NCI-H2171 treated with DMSO at 0.1 percent for 48 hours (cell line): ENCODE measurements at regions not wholly inside any gene's neighbourhood (a gene's known extent, or its start where the extent isn't known, plus 50 kb on each side); places are given as distances from the start of the nearest gene placed in this dataset.

Experiments
- DNase-seq: peaks from one replicate; lab custom pipeline; 2025; lab: John Stamatoyannopoulos, UW

DNA sequence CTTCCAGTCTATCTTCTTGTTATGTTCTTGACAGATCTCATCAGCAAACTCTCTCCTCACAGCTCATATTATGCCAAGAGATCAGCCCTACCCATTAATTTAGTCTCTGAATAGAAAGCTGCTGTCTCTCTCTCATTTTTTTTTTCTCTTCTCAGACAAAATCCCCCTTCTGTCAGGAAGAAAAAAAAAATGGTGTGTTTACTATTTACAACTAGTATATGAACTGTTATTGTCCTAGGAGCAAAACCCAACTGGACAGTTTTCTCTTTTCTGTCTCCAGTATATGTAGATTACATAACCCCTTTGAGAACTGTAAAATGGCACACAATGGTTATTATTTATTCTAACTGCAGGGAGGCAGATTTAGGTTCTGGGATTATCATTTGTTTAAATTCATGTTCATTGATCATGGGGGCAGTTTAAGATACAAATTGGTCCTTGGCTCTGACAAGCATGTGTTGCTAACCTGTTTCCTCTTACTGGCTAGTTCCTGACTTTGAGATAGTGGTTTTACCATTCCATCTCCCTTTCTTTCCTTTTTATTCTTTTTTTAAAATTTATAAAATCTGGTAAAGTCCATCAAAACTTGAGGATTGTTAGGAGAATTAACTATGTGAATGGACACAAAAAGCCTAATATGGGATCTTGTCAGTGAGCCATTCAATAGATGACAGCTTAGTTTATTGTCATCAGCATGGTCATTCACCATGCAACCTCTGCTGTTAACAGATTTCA lies 210.0 kb upstream of the PAPPA start:
- no peak for DNase-seq

DNA sequence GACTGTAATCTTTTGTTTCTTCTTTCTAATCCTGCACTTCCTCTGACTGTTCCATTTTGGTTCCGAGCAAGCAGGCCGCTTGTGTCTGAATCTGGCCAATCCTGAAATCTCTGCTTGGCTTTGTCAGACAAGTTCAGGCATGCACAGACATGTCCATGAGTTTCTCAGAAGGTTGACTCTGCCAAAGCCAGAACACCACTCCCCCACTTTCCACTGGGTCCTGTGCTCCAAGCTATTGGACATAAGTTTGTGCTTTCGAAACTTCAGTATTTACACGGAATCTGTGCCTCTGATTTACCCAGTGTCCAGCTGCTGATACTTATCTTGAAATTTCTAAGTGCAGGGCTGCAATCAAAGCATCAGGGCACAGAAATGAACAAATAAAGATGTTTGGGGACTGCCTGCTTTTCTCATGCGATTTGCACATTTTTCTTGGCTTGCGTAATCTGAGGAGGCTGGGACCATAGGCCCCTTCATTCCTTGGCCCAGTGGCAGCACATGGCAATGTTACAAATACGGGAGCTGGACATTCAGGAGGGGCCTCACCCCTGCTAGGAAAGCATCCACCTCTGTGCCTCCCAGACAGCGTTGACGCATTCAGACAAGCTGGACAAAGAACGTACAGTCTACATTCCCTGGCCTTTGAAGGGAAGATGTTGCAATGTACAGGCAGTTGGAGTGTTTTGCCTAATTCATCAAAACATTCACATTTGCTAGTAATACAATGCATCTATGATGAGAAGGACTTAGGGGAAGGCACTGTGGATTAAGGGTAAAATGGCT lies 209.2 kb upstream of the PAPPA start:
- DNase-seq = peak; percentile 12

DNA sequence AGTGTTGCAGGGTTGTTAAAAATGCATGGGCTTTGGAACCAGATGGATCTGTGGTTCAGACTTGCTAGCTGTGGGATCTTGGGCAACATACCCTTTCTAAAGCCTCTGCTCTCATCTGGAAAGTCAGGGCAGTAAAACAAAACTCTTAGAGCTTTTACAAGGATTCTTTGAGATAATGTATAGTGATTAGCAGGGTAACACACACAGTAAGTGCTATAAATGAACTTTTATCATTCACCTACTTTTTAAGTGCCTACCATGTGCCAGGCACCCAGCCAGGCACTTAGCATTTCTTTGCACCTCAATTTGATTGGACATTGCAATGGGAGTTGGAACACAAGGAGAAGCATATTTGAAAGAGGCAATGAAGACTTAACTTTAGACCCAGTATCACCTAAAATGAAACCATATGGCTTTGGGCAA lies 208.6 kb upstream of the PAPPA start:
- DNase-seq = no peak

DNA sequence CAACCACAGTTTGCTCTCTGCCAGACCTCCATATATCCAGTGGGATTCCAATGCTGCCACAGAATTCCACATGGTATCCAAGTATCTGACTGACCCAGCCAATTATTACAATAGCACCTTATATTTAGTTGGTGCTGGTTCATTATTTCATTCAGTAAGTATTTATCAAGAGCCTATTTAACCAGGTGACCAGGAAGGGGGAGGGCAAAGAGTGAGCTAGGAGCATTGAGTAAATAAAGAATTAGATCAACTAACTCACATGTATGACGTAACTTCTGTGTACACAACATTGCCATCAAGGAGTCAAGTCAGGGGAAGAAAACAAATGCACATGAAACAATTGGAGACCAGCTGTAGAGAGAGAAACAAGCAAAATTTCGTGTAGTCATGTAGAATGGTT lies 207.1 kb upstream of the PAPPA start:
- no peak for DNase-seq

DNA sequence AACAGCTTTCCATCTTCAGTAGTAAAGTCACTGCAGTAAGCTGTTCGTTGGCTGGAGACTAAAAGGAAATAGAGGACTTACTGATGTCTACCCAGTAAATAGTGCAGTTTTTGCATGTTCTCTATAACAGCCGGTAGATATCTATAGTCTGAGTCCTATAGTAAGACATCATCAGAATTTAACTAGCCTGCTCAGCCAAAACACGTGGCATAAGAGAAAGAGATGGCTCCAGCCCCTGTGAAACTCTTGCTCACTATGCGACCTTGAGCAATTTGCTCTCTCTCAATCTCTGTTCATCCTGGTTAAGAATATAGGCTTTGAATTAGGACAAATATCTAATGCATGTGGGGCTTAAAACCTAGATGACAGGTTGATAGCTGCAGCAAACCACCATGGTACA lies 201.6 kb upstream of the PAPPA start:
- no peak for DNase-seq

DNA sequence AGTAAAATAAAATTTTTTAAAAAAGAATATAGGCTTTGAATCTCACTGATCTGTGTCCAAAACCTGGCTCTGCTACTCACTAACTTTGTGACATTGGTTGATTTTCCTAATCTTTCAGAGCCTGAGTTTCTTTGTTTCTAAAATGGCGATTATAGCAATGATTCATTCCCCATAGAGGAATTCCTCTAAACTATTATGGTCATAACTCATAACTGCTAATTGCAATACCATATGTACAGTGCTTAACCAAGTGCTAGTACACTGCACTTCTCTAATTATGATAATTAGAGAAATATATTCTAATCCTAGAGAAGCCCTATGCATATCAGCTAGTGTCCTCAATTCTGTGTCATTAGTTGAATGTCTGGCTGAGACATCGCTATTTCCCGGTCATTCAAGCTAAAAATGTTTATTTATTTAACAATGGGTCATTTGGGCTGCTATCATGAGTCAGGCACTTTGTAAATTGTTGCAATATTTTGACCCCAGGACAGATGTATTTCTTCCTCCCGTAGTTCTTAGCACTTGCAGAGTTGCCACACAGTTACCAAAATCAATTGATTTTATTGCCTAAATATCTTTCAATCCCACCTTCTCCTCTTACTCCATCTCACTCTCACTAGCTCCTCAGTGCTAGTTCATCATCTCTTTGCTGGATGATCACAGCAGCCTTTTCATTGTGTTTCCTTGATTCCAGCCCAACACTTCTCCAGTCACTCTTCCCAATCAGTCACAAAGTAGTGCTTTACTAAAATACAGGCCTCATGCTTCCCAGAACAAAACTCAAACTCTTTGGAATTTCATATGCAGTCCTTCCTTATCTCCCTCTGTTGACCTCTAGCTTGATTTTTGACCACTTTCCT lies 200.9 kb upstream of the PAPPA start:
- no peak for DNase-seq

DNA sequence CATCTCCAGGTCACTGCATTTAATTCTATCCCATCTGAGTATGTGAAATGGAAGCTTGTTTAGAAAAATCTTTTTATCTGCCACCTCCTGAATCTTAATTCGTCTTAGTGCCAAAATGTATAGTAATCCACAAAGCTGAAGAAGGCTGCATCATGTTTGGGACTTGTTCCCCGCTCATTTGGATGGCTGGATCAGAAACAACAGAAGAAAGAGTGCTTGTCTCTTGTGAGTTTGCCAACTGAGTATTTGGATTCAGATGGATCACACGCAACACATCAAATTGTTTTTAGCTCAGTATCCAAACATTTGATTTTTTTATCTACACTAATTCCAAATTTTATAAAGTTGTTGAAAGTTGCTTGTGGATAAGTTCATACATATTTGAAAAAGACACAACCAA lies 197.2 kb upstream of the PAPPA start:
- no peak for DNase-seq

DNA sequence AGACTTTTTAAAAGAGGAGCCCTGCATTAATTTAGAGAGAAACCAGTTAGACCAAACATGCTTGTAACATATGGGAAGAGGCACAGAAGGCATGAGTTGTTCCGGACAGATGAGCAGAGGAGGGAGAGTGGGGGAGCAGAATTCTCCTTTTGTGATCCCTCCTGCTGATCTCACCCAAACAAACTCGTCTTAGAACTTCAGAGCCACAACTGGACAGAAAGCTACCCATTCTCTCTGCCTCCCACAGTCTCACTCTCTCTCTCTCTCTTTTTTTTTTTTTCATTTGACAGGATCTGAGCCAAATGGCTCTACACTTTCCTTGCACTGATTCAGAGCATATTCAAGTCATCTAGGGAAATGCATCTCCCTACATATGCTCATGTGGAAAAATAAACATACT lies 196.0 kb upstream of the PAPPA start:
- DNase-seq = peak; percentile 24

DNA sequence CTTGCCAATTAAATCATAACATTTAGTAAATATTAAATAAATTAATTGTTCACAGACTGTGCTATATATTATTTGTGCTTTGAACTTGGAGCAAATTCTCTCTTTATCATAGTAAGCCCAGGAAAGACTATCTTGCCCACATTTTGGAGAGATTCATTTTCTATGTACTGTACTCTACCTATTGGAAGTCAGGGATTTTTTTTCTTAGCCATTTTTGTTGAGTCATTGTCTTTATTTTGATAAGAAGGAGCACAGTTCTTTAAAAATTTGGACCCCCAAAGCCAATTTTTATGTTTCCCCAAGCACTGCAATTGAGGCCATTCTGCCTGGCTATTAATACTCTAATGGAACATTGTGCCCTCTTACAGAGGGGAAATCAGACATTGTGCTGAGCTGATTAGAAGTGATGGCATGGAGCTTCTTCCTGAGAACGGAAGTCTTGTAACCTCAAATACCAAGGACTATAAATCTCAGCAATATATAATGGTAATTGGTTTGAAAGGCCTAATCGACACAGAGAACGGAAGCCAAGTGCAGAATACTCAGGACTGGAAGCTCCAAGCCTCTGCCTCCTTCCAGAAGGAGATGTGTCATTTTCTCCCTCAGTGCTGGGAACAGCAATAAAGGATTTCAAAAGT lies 188.8 kb upstream of the PAPPA start:
- DNase-seq = no peak

DNA sequence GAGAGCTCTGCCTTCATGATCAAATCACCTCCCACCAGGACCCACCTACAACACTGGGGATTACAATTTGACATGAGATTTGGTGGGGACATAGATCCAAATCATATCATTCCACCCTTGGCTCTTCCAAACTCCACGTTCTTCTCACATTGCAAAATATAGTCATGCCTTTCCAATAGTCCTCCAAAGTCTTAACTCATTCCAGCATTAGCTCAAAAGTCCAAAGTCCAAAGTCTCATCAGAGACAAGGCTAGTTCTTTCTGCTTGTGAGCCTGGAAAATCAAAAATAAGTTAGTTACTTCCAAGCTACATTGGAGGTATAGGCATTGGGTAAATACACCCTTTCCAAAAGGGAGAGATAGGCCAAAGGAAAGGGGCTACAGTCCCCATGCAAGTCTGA lies 186.9 kb upstream of the PAPPA start:
- no peak for DNase-seq

DNA sequence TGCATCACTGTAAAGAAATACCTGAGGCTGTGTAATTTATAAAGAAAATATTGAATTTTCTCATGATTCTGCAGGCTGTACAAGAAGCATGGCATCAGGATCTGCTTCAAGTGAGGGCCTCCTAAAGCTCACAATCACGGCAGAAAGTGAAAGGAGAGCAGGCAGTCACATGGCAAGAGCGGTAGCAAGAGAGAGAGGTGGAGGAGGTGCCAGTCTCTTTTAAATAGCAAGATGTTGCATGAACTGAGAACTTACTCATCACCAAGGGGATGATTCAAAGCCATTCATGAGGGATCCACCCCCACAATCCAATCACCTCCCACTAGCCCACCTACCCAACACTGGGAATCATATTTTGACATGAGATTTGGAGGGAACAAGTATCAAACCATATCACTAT lies 184.5 kb upstream of the PAPPA start:
- no peak for DNase-seq

DNA sequence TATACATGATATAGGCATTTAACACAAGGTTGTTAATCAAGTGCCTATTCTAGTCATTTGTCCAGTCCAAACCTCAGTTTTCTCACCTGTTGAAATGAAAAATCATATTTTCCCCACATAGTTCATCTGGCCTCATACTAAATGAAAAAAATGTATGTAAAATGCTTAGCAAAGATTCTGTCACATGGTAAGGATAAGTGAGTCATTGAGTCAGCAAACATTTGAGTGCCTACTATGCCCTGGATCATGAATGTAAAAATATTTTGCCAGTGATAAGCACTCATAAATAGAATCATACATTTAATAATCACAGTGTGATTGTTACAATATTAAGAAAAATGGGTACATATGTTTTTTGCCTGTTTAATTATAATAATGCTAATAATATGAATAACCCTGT lies 181.2 kb upstream of the PAPPA start:
- DNase-seq = no peak

DNA sequence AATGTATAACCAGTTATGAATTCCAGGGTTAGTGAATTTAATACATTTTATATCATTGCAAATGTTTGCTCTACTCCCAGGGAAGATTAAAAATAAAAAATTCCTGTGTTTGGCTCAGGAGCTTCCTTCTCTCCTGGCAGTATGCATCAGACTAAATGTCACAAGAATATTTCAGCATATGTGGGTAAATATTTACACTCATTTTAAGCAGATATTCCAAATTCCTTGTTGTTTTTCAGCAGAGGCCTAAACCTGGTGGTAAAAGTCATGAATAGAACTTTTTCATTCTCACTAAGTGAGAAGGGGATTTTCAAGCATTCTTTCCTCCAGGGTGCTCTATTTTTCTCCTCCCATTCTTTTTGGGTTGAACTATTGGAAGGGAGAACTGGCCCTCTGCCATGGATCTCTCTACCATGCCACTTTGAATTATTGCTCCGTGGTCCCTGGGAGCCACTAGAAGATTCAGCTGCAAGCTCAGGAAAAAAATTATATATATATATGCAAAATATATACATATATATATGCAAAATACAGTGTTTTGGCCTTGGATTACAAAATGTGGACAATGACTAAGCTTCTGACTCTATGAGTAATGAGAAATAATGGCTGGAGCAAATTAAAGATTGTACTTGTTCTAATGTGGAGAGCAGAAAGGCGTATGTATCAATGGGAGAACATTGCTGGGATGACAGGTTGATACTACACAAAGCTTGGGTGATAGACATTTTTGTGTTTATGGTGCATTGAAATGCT lies 180.6 kb upstream of the PAPPA start:
- no peak for DNase-seq

DNA sequence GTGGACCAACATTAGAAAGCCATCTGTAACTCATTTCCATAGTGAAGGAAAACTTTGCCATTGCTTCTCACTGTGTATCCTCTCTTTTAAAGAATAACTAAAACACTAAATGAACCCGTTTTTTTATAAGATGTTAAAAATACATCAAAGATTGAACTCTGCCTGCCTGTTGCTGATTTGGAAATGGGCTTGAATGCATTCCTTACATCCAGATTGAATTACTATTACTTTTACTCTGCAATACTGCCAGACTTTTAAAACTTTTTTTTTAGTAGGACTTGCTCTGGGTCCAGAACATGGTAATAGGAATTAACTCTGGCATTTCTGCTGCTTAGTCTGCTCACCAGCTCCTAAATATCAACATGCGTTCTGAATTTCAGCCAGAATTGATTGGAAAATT lies 176.8 kb upstream of the PAPPA start:
- no peak for DNase-seq

DNA sequence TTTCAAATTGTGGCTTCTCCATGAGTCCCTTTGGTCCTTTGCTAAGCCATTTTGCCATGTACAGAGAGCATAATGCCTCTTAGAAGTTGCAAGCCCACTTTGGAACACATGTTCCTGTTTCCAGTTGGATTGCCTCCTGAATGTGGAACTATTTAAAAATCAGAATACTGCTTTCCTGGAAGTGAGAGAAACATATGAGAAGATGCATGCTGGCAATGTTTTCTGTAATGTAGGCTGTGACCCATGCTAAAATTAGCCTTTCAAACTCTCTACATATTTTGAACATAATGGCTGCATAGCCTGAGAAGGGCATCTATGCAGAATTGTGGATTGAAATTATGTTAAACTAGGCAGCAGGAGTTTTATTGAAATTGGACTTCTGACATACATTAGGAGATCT lies 175.5 kb upstream of the PAPPA start:
- DNase-seq = no peak

DNA sequence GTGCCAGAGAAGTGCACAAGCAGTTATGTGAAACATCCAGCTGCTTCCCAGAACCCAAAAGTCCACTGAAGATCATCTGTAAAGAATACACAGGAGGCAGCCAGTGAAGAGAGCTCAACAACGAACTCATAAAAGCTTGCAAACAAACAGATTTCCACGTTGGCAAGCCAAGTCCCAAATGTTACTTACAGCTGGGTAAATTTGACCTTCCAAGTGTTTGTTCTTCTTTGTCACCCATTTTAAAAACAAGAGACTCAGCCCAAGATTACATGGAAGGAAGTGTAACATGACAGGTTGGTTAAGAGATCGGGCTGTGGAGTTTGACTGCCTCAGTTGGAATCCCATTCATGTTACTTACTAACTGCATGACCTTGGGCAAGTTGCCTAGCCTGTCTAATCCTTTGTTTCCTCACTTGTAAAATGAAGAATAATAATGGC lies 174.9 kb upstream of the PAPPA start:
- DNase-seq = no peak

DNA sequence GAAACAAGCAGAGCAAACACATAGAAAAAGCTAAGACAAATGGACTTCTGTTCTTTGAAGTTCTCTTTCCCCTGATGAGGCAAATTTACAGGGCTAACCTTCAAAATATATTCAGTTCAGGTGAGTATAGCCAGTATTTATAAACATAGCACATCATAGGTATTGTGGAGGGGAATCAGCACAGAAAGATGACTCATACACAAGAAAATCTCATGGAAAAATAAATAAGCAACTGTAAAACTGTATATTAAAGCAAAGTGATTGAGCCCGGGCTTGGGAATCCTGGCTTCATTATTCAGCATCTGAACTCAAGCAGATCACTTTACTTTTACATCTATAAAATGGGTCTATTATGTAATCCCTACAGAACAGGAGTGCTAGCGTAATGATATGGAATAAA lies 173.5 kb upstream of the PAPPA start:
- no peak for DNase-seq

DNA sequence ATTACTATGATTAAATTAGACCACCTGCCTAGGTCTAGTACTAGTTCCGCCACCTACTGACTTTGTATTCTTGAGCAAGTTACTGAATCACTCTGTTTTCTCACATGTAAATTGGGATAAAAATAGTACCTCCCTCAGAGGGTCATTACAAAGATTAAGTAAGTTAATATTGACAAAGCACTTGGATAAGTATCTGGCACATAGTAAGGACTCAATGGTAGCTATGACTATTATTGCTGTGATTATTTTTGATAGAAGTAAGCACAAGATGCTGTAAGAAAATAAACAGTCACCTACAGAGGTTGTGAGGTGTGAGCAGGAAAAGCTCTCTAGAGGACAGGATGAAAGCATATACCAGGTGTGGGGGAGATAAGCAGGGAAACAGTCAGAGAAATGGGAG lies 173.1 kb upstream of the PAPPA start:
- DNase-seq = no peak

DNA sequence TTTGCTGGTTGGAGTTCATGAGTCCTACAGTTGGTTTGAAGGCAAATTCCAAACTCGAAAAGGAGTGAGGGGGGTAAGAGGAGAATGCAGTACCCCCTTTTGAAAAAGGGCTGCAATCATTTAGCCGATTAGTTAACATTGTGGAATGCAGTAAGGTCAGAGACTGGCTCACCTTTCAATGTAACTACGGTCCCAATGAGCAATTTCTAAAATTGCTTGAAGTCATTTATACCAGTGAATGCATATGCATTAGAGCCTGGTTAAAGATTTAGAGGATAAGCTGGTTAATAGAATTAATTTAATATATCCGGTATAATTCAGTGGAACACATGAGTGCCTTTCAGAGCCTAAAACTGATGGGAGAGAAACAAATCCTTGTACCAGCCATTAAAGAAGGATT lies 172.6 kb upstream of the PAPPA start:
- no peak for DNase-seq

DNA sequence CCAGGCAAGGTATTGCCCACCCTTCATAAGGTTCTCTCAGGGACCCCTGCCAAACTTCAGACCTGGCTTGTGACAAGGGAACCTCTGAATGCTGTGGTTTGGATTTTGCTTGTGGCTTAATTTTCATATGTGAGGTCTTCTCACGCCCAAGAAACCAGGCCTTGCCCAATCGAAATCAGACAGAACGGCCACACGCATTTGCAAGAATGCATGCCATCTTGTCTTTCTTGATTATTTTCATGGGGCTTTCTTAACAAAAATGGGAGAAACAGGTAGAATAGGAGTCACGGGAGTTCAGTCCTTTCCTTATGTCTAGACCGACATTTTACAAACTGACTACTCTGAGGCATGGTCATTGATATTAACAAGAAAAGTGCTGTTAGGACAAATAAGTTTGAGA lies 170.2 kb upstream of the PAPPA start:
- DNase-seq = no peak

DNA sequence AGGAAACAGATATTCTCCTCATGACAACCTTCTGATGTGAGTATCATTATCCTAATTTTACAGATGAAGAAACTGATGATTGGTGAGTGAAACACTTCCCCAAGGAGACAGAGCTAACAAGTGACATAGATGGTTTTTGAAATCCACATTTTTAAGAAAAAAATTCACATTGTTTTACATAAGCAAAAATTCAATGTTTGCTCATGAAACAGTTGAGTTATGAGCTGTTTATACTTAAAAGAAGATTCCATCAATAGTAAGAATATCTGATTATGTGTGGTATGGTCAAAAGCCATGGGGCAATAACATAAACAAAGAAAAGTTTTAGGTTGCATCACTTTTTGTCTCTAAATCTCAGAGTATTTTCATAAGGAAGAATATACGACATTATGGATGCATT lies 167.9 kb upstream of the PAPPA start:
- no peak for DNase-seq

DNA sequence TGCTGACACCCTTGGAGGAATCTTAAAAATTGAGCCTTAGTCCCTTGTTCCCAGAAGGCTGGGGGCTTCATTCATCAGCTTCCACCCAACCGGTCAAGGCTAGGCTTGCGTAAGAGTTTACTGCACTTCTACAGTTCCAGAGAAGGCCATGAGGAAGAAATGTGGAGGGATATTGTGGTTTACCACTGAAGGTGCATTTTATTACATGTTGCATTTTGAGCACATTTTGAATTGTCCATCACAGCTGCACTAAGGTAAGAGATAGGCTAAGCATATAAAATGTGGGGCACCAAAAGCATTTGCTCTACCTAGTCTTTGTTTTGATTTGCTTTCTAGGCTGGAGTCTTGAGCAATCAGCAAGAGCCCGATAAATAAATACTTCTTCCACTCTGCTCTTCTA lies 167.1 kb upstream of the PAPPA start:
- no peak for DNase-seq
